Stimulated activated CD8-positive, alpha-beta memory T cell treated with anti-CD3 and anti-CD28 coated beads, Interleukin-4, amount 100 ng/mL, for 1 hour (primary cell): ENCODE measurements at regions not wholly inside any gene's neighbourhood (a gene's known extent, or its start where the extent isn't known, plus 50 kb on each side); places are given as distances from the start of the nearest gene placed in this dataset.
"Not testable (repeated sequence)": the region's sequence is repeated elsewhere in the genome, so short reads cannot be mapped to it uniquely, and the experiment has no call there.

Experiments
- DNase-seq, 2 donors: peaks; one replicate each; pipeline ENCODE4 v3.0.0-alpha.2; 2020; ENCODE audit warnings: low read depth in 2 of 2, low spot score in 1 of 2

DNA sequence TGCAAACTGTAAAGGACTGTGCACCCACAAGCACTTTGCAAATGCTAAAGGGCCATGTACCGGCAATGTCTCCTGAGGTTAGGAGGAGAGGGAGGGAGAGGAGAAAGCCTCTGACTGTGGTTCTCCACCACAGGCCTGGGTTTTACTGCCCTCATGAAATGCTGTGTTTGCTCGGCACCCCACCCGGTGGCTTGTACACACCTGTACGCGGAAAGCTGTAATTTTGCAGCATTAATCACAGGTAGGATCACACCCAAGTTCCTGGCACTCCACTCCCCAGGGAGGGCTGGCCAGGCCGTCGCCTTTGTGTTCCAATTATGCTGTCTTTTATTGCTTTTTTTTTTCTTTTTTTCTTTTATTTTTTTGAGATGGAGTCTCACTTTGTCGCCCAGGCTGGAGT lies 78.5 kb upstream of the MYL10 start:
- no peak for DNase-seq

DNA sequence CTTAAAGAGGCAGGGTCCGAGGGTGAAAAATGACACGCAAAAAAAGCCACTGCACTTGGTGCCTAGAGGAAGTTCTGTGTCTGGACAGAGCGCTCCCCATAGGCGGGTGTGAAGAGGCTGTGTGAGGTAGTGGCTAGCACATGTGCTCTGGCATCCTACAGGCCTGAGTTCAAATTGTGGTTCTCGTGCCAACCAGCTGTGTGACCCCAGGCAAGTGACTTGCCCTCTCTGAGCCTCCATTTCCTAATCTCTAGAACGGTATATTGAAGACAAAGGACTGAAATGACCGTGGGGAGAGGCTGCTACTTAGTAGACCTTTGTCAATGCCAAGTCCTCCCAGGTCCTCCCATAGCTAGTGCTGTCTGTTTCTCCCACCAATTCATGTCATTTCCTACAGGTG lies 79.1 kb upstream of the MYL10 start:
- no peak for DNase-seq

DNA sequence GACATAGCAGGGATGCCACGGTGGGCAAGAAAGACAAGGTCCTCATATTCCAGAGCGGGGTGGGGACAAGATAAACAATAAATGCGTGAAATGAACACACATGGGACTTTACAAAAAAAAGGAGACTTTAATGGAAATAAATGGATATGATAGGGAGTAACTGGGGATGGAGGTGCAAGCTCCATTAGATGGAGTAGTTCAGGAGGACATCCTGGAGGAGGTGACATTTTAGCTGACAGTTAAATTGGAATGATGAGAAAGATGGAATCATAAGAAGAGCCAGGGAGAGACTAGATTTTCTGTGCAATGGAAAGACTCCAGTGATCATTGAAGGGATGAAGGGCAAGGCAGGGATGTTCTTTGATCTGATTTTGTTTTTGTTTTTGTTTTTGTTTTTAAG lies 83.6 kb upstream of the MYL10 start:
- no peak for DNase-seq

DNA sequence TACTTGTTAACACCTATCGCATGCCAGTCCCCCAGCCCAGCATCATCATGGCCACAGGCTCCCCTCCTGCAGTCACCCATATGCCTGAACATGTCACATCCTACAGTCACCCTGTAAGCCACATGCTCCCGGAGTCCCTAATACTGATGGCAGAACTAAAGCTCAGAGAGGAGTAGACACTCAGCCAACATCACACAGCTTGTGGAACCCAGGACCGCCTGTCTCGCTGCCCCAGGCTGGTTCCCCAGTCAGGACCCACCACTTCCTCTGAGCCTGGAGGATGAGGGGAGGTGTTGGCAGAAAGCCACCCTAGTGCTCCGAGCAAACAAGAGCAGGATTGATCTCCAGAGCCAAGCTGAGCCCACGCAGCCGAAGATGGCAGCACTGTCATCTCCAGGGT lies 85.0 kb upstream of the MYL10 start:
- DNase-seq = no peak

DNA sequence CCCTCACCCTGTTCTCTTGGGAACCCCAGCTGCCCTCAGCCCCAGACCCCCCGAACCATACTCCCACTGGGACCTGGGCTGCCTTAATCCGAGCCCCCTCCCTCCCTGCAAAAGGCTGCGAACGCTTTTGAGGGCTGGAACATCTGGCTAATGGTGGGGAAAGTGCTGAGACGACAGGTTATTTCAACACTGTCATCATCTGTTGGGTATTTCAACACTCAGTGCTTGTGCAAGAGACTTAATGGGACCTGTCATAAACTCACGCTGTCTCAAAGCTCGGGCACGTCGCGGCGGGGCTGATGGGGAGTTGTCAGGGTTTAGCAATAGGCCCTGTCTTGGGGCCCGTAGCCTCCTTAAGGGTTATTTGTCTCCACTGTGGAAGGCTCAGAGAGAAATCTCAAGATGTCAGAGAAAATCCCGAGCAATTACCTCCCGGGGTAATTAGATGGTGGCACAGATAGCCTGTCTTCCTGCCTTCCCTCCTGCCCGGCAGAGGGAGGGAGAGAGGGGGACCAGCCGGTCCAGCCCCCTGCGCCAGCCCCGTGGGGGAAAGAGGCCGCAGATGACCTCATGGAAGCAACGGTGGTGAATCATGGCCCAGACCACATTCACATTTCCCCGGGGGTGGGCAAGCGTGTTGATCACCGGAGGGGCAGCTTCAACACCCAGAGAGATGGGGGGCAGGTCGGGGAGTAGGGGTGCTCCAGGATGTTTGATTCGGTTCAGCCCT lies 88.7 kb upstream of the MYL10 start:
- no peak for DNase-seq

DNA sequence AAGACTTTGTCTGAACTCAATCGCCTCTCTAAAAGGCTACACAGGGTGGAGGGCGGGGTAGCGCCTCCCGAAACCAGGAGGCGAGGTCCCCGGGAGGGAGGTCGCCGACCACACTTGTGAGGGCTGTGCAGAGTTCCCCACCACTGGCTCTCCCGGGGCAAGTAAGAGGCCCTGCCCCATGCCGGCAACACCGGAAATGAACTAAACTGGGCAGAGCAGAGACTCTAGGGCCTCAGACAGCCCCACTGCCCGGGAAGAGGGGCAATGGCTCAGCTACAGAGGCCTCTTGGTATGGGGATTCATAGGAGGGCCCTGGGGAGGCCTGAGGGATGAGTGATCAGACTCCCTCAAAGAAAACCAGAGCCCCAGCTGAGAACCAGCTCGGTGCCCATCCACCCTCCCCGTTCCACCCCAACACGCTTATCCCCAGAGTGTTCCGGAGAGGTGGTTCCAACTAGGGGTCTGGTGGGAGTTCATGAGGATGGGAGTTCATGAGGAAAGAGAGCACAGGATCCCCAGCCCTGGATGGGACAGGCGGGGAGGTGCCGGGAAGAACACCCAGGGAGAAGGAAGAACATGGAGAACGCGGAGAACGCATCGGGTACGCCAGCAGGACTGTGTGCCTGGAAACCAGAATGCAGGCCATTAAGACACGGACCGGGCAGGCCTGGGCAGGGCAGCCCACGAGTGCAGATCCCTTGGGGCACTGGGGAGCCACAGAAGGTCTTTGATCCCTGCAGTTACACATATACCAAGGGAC lies 89.4 kb upstream of the MYL10 start:
- DNase-seq = no peak

DNA sequence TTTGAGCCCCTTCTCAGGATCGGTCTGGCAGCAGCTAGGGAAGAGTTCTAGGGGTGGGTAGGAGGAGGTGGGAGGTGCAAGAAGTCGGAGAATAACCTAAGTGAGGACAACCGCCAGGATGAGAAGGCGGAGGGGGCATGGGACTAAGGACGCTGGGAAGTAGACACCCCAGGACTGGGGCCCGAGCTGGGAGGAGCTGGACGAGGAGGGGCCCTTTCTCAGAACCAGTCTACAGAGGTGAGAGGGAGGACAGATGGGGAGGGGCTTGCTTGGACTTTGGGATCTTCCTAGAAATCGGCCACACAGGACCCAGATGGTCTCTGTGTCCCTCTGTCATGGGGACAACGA lies 90.0 kb upstream of the MYL10 start:
- DNase-seq = no peak

DNA sequence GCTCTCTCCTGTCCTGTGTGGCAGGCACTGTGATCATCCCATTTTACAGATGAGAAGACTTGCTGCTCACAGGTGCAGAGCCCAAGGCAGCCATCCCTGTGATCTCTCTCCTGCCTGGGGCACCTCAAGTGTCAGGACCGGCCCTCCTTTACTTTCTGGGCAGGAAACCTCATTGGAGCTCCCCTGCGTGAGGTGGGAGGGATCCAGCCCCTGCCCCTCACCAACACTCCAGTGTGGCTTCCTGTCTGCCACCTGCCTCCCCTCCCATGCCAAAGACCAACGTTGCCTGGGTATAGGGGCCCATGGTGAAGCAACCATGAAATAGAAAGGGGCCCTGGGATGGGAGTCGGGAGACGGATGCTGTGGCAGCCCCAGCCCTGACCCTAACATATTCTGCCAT lies 91.2 kb upstream of the MYL10 start:
- DNase-seq = no peak

DNA sequence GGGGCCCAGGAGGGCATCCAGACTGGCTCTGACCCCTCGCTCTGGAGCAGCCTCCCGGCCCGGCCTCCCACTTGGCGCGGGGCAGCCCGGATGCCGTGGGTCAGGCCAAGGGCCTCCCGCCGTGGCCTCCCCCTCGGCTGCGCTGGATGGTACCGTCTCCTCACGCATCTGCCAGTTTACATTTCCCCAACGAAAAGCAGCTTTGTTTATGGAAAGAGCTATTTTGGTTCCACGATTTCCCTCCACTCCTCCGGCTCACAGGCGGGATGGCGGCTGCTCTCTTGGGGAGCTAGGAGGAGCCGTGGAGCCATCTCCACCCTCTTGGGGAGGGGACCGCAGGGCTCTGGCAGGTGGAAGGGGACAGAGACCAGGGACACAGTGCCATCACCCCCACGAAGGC lies 93.2 kb upstream of the MYL10 start:
- no peak for DNase-seq

DNA sequence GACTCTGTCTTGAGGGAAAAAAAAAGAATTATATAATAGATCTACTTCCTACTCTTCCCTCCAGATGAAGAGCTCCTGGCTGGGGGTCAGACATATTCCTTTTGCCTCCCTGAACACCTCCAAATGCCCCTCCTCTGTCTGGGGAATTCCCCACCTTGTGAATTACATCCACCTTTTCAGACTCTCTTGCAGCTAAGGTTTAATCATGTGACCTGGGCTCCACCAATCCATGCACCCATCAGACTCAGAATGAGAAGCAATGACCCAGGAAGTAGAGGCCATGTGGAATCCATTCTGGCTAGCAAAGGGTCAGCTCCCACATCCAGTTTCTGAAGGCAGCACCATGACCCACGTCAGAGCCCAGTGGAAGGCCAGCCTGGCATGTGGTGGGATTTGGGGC lies 93.6 kb upstream of the CUX1 start:
- DNase-seq = no peak

DNA sequence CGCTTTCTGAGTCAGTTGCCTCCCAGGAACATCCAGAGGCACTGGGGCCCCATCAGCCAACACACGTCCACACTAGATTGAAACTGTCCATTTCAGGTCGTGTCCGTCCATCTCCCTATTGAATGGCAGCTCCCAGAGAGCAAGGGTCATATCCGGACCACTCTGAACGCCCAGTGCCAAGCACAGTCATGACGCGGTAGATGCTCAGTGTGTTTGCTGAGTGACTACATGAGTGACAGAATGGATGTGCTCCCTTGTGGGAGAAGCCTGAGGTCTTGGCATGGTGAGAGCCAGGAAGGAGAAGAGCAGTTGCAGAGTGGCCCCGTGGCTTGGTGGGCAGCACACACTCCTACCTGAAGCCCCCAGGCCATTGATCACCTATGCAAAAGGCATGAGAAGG lies 92.5 kb upstream of the CUX1 start:
- no peak for DNase-seq

DNA sequence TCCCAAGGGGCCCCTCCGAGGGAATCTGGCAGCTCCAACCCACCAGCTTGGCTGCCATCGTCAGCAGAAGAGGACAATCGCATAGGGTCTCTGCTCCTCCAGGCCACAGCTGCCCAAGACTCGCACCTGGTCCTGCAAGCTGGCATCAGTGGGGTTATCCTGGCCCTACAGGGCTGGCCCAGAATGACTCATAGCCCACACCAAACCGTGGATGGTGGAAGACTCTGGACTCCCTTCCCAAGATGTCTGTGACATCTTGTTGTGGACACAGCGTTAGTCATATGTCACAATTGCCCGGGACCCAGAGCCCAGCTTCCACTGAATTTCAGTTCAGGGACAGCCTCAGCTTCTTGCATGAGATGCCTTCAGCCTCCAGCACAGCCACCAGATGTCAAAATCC lies 91.5 kb upstream of the CUX1 start:
- DNase-seq = no peak

DNA sequence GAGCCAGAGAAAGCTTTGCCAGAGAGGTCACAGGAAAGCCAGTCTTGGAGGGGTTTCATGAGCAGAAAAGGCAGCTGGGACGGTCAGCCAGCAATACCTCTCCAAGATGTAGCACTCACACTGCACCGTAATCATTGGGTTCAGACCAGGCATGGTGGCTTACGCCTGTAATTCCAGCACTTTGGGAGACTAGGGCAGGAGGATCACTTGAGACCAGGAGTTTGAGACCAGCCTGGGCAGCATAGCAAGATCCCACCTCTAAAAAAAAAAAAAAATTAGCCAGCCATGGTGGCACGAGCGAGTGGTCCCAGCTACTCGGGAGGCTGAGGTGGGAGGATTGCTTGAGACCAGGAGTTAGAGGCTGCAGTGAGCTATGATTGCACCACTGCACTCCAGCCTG lies 90.2 kb upstream of the CUX1 start:
- no peak for DNase-seq

DNA sequence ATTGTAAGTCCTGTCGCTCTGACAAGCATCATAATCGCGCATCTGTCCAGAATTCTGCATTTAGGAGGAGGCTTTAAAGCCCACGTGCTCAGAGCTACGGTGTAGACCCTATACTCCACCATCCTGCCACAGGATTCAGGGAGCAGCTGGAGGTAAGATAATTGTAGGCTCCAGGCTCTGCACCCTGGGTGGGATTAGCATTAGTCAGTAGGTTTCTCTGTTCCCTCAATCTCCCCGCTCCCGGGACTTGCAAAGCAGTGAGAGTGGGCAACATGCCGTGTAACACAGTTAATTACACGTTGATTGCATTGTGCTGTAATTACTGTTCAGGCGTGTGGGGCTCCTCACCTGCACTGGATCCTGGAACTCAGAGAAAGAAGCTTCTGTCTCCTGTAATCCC lies 89.3 kb upstream of the CUX1 start:
- no peak for DNase-seq

DNA sequence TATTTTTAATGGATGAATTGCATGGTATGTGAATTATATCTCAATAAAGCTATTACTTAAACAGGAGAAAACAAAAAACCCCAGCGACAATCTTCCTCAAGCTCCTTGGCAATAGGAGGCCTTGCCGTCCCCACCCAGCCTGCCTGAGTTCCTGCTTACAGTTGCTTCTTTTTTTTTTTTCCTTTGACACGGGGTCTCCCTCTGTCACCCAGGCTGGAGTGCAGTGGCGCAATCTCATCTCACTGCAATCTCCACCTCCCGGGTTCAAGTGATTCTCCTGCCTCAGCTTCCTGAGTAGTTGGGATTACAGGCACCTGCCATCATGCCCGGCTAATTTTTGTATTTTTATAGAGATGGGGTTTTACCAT lies 88.6 kb upstream of the CUX1 start:
- DNase-seq = not testable (repeated sequence)

DNA sequence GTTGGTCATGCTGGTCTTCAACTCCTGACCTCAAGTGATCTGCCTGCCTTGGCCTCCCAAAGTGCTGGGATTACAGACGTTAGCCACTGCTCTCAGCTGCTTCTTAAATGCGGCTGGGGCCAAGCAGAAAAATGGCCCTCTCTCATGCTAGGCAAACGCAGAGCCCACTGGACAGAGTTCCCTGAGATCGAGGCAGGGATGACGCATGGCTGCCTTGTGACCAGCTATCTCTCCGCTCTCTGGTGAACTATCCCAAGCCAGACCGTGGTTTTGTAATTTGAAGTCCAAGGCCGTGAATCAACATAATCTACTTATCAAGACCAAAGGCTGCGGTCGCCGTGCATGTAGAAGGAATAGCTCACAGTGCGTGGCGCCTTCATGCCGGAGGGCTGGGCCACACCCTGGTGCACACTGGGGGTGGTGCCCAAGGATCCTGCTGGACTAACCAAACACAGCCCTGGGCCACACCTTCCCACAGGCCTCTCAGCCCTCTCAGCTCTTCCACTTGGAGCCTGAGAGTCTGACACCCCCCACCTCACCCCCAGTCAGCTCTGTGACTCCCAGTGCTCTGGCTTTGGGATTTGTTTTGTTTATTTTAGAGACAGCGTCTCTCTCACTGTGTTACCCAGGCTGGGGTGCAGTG lies 88.1 kb upstream of the CUX1 start:
- DNase-seq = no peak

DNA sequence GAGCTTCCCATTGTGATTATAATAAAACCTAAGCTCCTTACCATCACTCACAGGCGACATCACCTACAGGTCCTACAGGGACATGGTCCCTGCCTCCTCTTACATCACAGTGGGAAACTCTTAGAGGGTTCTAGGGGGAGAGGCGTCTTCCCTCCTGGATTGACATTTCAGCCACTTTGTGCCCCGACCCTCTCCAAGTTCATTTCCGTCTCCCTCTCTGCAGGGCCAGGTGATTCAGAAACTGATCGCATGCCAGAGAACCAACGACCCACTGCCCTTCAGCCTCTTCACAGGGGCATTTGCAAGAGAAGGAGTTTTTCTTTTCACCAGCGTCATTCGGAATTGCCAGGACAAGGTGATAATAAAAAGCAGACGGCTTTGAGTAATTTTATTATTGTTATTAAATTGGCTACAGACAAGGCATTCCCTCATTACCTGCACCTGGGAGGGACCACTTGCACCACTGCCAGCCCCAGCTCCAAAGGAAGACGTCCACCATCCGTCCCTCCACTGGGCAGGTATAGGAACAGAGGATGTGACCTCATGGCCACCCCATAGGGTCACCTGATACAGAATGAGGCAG lies 85.8 kb upstream of the CUX1 start:
- DNase-seq = no peak

DNA sequence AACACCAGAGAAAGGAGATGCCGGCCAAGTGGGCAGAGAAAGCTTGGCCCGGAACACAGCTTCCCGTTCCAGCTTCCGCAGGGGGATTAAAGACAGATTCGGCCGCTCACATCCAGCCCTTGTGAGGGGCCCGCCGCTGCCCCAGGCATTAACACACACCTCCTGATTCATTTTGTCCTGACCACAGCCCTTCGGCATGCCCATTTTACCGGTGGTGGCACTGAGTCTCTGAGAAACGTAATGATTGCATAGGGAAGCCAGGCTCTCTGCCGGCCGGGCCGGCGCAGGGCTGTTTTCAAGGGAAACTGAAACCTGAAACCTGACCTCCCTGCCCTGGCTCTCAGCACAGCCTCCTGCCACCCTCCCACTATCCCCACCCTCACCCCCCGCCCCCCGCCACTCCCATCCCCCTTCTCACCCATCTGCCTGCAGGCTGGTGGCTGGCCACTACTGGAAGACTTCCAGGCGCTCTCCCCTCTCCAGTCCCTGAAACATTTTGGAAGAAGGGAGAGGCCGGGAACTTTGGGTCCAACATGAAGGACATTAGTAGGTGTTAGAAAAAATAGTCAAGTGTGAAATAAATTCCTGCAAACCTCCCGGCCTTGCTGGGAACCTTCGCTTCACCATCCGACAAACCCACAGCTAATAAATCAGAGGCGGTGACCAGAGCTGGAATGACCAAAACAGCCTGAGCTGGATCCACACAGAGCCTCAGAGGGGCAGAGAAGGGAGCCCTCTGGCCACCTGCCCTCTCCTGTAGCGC lies 83.5 kb upstream of the CUX1 start:
- DNase-seq = no peak

DNA sequence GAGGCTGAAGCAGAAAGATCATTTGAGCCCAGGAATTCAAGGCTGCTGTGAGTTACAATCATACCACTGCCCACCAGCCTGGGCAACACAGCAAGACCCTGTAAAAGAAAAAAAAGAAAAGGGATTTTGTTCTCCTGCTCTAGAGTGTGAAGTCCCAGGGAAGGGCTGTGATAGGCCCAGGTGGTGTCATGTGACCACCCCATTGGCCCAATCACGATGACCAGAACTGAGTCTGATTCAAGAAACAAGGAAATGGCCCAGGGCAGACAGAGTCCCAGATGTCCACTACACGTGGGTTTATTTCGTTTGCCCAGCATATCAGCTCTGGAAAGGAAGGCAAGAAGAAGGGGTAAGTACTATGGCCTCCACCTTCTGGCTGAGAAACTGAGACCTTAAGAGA lies 81.3 kb upstream of the CUX1 start:
- DNase-seq = no peak

DNA sequence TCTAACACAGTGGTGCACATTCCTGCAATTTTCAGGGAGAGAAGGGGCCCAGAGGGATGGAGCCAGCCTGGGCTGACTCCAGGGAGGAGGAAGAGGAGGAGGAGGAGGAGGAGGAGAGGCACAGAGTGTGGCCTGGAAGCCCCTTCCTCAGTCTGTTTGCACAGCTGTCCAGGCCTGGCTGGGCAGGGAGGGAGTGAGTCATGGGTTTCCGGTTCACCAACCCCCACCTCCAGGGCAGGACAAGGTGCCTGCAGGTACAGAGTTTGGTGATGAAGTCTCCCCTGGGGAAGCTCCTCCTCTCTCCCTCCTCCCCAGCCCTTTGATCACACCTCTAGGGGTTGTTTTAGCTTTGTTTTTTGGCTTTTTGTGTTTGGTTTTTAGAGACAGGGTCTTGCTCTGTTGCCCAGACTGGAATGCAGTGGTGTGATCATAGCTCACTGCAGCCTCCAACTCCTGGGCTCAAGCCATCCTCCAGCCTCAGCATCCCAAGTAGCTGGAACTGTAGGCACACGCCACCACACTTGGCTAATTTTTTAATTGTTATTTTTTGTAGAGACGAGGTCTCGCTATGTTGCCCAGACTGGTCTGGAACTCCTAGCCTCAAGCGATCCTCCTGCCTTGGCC lies 77.5 kb upstream of the CUX1 start:
- no peak for DNase-seq
